ENCODE measurements at regions not wholly inside any gene's neighbourhood (a gene's known extent, or its start where the extent isn't known, plus 50 kb on each side); places are given as distances from the start of the nearest gene placed in this dataset.

GRCh38 chr11:115745066-115745465 is 240.9 kb upstream of the CADM1 start:
- no peak for TF ChIP-seq CTCF (IDR thresholded peaks at IDR 0.05; ENCODE audit: low read depth, low read length, missing control alignments)
- H3K4me3 ChIP-seq (replicated peaks; ENCODE audit: low read depth, low read length), result no peak overlapping the region
- DNase-seq (ENCODE audit: extremely low read depth, low read depth), result no peak

- peak; percentile 12 for DNase-seq (ENCODE audit: extremely low read depth, low read depth)
- no peak for TF ChIP-seq CTCF (IDR thresholded peaks at IDR 0.05; ENCODE audit: low read depth, low read length, missing control alignments)
Observed at GRCh38 chr11:115743719-115744118, 239.5 kb upstream of the CADM1 start.

GRCh38 chr11:115741376-115742107 is 237.3 kb upstream of the CADM1 start:
- TF ChIP-seq CTCF (IDR thresholded peaks at IDR 0.05; ENCODE audit: low read depth, low read length, missing control alignments), result no peak
- DNase-seq (ENCODE audit: extremely low read depth, low read depth), result no peak
- H3K4me3 ChIP-seq (replicated peaks; ENCODE audit: low read depth, low read length), result no peak overlapping the region

More at GRCh38 chr11:115743719-115744118, 239.5 kb upstream of the CADM1 start:
- H3K4me3 ChIP-seq (replicated peaks; ENCODE audit: low read depth, low read length), result no peak overlapping the region

- TF ChIP-seq CTCF (IDR thresholded peaks at IDR 0.05; ENCODE audit: low read depth, low read length, missing control alignments), result no peak
- H3K4me3 ChIP-seq (replicated peaks; ENCODE audit: low read depth, low read length), result no peak overlapping the region
- no peak for DNase-seq (ENCODE audit: extremely low read depth, low read depth)
Observed at GRCh38 chr11:115740324-115740723, 236.1 kb upstream of the CADM1 start.

- H3K4me3 ChIP-seq (replicated peaks; ENCODE audit: low read depth, low read length), result no peak overlapping the region
- TF ChIP-seq CTCF (IDR thresholded peaks at IDR 0.05; ENCODE audit: low read depth, low read length, missing control alignments), result no peak
- DNase-seq (ENCODE audit: extremely low read depth, low read depth), result no peak
Observed at GRCh38 chr11:115739878-115740277, 235.7 kb upstream of the CADM1 start.

- no peak for TF ChIP-seq CTCF (IDR thresholded peaks at IDR 0.05; ENCODE audit: low read depth, low read length, missing control alignments)
- H3K4me3 ChIP-seq (replicated peaks; ENCODE audit: low read depth, low read length), result no peak overlapping the region
- DNase-seq (ENCODE audit: extremely low read depth, low read depth), result no peak
Observed at GRCh38 chr11:115739146-115739545, 234.9 kb upstream of the CADM1 start.

GRCh38 chr11:115737875-115738274 is 233.7 kb upstream of the CADM1 start:
- TF ChIP-seq CTCF (IDR thresholded peaks at IDR 0.05; ENCODE audit: low read depth, low read length, missing control alignments), result no peak
- no peak overlapping the region for H3K4me3 ChIP-seq (replicated peaks; ENCODE audit: low read depth, low read length)
- no peak for DNase-seq (ENCODE audit: extremely low read depth, low read depth)
